ENCODE measurements at regions not wholly inside any gene's neighbourhood (a gene's known extent, or its start where the extent isn't known, plus 50 kb on each side); places are given as distances from the start of the nearest gene placed in this dataset.

DNA sequence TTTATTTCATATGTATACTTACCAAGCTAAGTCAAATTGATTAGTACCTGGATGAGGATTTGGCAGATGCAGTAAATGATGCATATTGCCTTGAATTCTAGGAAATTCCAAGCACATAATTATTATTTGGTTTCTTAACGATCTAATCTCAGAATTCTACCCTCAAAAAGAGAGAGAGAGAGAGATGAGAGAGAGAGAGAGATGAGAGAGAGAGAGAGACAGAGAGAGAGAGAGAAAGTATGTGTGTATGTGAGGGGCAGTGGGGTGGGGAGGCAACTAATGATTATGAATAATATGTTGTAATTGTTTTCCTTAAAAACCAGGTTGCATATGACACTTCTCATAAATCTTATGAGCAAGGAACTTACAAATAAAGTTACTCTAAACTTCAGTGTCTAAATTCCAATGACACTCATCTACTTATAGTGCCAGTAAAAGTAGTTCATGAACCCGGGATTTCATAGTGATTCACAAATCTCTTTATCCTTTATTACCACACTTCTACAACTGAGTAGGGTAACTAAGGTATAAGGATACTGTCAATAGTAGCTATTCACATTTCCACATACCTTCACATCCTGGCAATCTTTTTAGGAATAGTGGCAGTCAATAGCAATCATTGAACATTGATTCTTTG is 60.5 kb upstream of the EDIL3 start:
- Mint-ChIP-seq H3K36me3 (ENCODE audit: insufficient read depth, unreplicated experiment) (no peaks in the 10 kb centered on the region), H3K27ac (ENCODE audit: unreplicated experiment) (no peak overlapping the region), H3K27me3 (ENCODE audit: insufficient read depth, unreplicated experiment) (no peaks in the 10 kb centered on the region), H3K4me1 (ENCODE audit: low read depth, unreplicated experiment) (no peaks in the 10 kb centered on the region), H3K9me3 (ENCODE audit: unreplicated experiment) (no peaks in the 10 kb centered on the region), H3K4me3 (ENCODE audit: unreplicated experiment) (no peak overlapping the region)
- intact Hi-C loops (cut with micrococcal nuclease; ENCODE audit: unreplicated experiment), result no loop called here
- H3K9me3 ChIP-seq, result no peaks in the 10 kb centered on the region
- ChIA-PET CTCF (no interaction called here), POLR2A (no interaction called here)
- TF ChIP-seq, protein P1, sequence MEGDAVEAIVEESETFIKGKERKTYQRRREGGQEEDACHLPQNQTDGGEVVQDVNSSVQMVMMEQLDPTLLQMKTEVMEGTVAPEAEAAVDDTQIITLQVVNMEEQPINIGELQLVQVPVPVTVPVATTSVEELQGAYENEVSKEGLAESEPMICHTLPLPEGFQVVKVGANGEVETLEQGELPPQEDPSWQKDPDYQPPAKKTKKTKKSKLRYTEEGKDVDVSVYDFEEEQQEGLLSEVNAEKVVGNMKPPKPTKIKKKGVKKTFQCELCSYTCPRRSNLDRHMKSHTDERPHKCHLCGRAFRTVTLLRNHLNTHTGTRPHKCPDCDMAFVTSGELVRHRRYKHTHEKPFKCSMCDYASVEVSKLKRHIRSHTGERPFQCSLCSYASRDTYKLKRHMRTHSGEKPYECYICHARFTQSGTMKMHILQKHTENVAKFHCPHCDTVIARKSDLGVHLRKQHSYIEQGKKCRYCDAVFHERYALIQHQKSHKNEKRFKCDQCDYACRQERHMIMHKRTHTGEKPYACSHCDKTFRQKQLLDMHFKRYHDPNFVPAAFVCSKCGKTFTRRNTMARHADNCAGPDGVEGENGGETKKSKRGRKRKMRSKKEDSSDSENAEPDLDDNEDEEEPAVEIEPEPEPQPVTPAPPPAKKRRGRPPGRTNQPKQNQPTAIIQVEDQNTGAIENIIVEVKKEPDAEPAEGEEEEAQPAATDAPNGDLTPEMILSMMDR (IDR thresholded peaks at IDR 0.05; ENCODE audit: insufficient read depth in 1 of 2, low read depth in 1 of 2, low read length in 1 of 2, severe bottlenecking in 1 of 2, unreplicated experiment in 1 of 2), result no peak
- H3K4me1 ChIP-seq, result no peaks in the 10 kb centered on the region
- no peaks in the 10 kb centered on the region for H3K36me3 ChIP-seq (ENCODE audit: control insufficient read depth, insufficient read depth, low read length)
- no peaks in the 10 kb centered on the region for H3K27me3 ChIP-seq (replicated peaks; ENCODE audit: control insufficient read depth, insufficient read depth, low read length)
- BruUV-seq (replicated peaks), result no TSS peak
- H3K4me3 ChIP-seq (ENCODE audit: low read depth, low read length), result no peak overlapping the region
- DNase-seq, result no peak

DNA sequence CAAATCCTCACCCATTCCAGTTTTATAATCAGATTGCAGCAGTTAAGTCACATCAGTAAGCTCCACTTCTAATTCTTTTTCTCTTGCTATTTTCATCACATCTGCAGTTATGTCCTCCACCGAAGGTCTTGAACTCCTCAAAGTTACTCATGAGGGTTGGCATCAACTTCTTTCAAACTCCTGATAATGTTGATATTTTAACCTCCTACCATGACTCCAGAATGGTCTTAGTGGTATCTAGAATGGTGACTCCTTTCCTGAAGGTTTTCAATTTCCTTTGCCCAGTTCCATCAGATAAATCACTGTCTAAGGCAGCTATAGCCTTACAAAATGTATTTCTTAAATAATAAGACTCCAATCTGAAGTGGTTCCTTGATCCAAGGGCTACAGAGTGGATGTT is 53.8 kb upstream of the EDIL3 start:
- no peaks in the 10 kb centered on the region for H3K4me1 Mint-ChIP-seq (ENCODE audit: low read depth, unreplicated experiment)
- no peak overlapping the region for H3K27ac Mint-ChIP-seq (ENCODE audit: unreplicated experiment)
- H3K4me3 Mint-ChIP-seq (ENCODE audit: unreplicated experiment), result no peak overlapping the region
- DNase-seq, result no peak
- H3K9me3 Mint-ChIP-seq (ENCODE audit: unreplicated experiment), result no peaks in the 10 kb centered on the region
- Histone ChIP-seq H3K4me3 (ENCODE audit: low read depth, low read length) (no peak overlapping the region), H3K27me3 (replicated peaks; ENCODE audit: control insufficient read depth, insufficient read depth, low read length) (no peaks in the 10 kb centered on the region), H3K36me3 (ENCODE audit: control insufficient read depth, insufficient read depth, low read length) (no peaks in the 10 kb centered on the region), H3K9me3 (no peaks in the 10 kb centered on the region), H3K4me1 (peaks cover 9% of the 10 kb centered on the region)
- ChIA-PET CTCF (no interaction called here), POLR2A (no interaction called here)
- no peaks in the 10 kb centered on the region for H3K36me3 Mint-ChIP-seq (ENCODE audit: insufficient read depth, unreplicated experiment)
- TF ChIP-seq, protein P1 (IDR thresholded peaks at IDR 0.05; ENCODE audit: insufficient read depth in 1 of 2, low read depth in 1 of 2, low read length in 1 of 2, severe bottlenecking in 1 of 2, unreplicated experiment in 1 of 2), result no peak
- H3K27me3 Mint-ChIP-seq (ENCODE audit: insufficient read depth, unreplicated experiment), result peaks cover 2% of the 10 kb centered on the region
- intact Hi-C loops (cut with micrococcal nuclease; ENCODE audit: unreplicated experiment), result loop anchor here (5.0 kb wide), 1 partner anchor 56 kb away; the partner anchor contains the start of gene EDIL3
- no TSS peak for BruUV-seq (replicated peaks)

DNA sequence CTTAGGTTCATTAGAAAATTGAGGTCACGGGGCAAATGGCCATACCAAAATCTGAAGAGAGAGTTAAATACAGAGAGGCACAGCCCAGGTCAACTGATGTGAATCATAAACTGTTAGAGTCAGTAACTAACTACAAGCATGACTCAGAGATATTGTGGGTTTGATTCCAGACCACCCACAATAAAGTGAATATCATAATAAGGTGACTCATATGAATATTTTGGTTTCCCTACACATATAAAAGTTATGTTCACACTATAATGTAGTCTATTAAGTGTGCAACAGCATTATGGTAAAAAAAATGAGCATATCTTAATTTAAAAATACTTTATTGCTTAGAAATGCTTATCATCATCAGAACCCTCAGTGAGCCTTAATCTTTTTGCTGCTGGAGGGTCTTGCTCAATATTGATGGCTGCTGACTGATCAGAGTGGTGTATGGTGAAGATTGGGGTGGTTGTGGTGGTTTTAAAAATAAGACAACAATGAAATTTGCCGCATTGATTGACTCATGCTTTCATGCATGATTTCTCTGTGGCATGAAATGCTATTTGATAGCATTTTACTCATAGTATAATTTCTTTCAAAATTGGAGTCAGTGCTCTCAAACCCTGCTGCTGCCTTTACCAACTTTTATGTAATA is 53.1 kb upstream of the EDIL3 start:
- H3K9me3 Mint-ChIP-seq (ENCODE audit: unreplicated experiment), result no peaks in the 10 kb centered on the region
- CTCF ChIA-PET, result no interaction called here
- H3K4me3 Mint-ChIP-seq (ENCODE audit: unreplicated experiment), result no peak overlapping the region
- Histone ChIP-seq H3K4me1 (peaks cover 9% of the 10 kb centered on the region), H3K36me3 (ENCODE audit: control insufficient read depth, insufficient read depth, low read length) (no peaks in the 10 kb centered on the region), H3K27me3 (replicated peaks; ENCODE audit: control insufficient read depth, insufficient read depth, low read length) (no peaks in the 10 kb centered on the region), H3K9me3 (no peaks in the 10 kb centered on the region), H3K4me3 (ENCODE audit: low read depth, low read length) (no peak overlapping the region)
- POLR2A ChIA-PET, result no interaction called here
- H3K27ac Mint-ChIP-seq (ENCODE audit: unreplicated experiment), result no peak overlapping the region
- TF ChIP-seq, protein P1 (IDR thresholded peaks at IDR 0.05; ENCODE audit: insufficient read depth in 1 of 2, low read depth in 1 of 2, low read length in 1 of 2, severe bottlenecking in 1 of 2, unreplicated experiment in 1 of 2), result no peak
- intact Hi-C loops (cut with micrococcal nuclease; ENCODE audit: unreplicated experiment), result loop anchor here (5.0 kb wide), 1 partner anchor 55 kb away; the partner anchor contains the start of gene EDIL3
- H3K27me3 Mint-ChIP-seq (ENCODE audit: insufficient read depth, unreplicated experiment), result peaks cover 2% of the 10 kb centered on the region
- no peak for DNase-seq
- BruUV-seq (replicated peaks), result no TSS peak
- H3K4me1 Mint-ChIP-seq (ENCODE audit: low read depth, unreplicated experiment), result no peaks in the 10 kb centered on the region
- H3K36me3 Mint-ChIP-seq (ENCODE audit: insufficient read depth, unreplicated experiment), result no peaks in the 10 kb centered on the region
